GM23338 (cell line): ENCODE measurements at regions not wholly inside any gene's neighbourhood (a gene's known extent, or its start where the extent isn't known, plus 50 kb on each side); places are given as distances from the start of the nearest gene placed in this dataset.

Source experiments
- ATAC-seq: fragments of 200-7000 bp; cut with Tn5 transposase; 3 replicates; pipeline ENCODE4 v1.9.1; 2020
- DNase-seq: peaks from one replicate; pipeline ENCODE4 v3.0.0-alpha.2; 2015; ENCODE audit warnings: low spot score
- H2AFZ ChIP-seq: fragments of 200-600 bp; sonication (generic); 2 replicates; pipeline ENCODE4 v1.8.0; 2016; ENCODE audit warnings: antibody characterized with exemption, mild to moderate bottlenecking, moderate library complexity
- H3F3A ChIP-seq: fragments of 200-600 bp; sonication (generic); replicated peaks from 2 replicates; pipeline ENCODE4 v1.8.0; 2017; ENCODE audit warnings: antibody characterized with exemption, mixed run types, low read depth
- H3K27ac ChIP-seq: fragments of 200-600 bp; sonication (generic); 2 replicates; pipeline ENCODE4 v1.6.1; 2016; ENCODE audit warnings: low read depth
- H3K27me3 ChIP-seq: fragments of 200-600 bp; sonication (generic); 2 replicates; pipeline ENCODE4 v1.8.0; 2016; ENCODE audit warnings: mild to moderate bottlenecking, mixed run types, moderate library complexity; ENCODE audit not compliant: insufficient read depth
- H3K36me3 ChIP-seq: fragments of 200-600 bp; sonication (generic); 2 replicates; pipeline ENCODE4 v1.8.0; 2016; ENCODE audit warnings: mild to moderate bottlenecking; ENCODE audit not compliant: insufficient read depth
- H3K4me1 ChIP-seq: fragments of 200-600 bp; sonication (generic); 2 replicates; pipeline ENCODE4 v1.8.0; 2016; ENCODE audit warnings: mild to moderate bottlenecking, moderate library complexity; ENCODE audit not compliant: insufficient read depth
- H3K4me2 ChIP-seq: fragments of 200-600 bp; sonication (generic); 2 replicates; pipeline ENCODE4 v1.7.1; 2017; ENCODE audit warnings: mixed run types
- H3K4me3 ChIP-seq: fragments of 200-600 bp; sonication (generic); 2 replicates; pipeline ENCODE4 v1.6.1; 2016; ENCODE audit warnings: mixed run types
- H3K79me2 ChIP-seq: fragments of 200-600 bp; sonication (generic); replicated peaks from 2 replicates; pipeline ENCODE4 v1.8.0; 2017; ENCODE audit warnings: mild to moderate bottlenecking; ENCODE audit not compliant: insufficient read depth
- H3K9me2 ChIP-seq: fragments of 200-600 bp; sonication (generic); 2 replicates; pipeline ENCODE4 v1.8.0; 2017; ENCODE audit not compliant: insufficient read depth
- H4K20me1 ChIP-seq: fragments of 200-600 bp; sonication (generic); replicated peaks from 2 replicates; pipeline ENCODE4 v1.8.0; 2017; ENCODE audit warnings: mild to moderate bottlenecking; ENCODE audit not compliant: insufficient read depth
- H3K27ac Mint-ChIP-seq: 2 replicates; pipeline ENCODE4 v1.8.0; 2020; ENCODE audit warnings: inconsistent platforms, mild to moderate bottlenecking, moderate library complexity, mixed read lengths
- H3K27me3 Mint-ChIP-seq: 3 replicates; pipeline ENCODE4 v1.8.0; 2022; ENCODE audit warnings: low read depth, mild to moderate bottlenecking, moderate library complexity, mixed read lengths, inconsistent platforms; ENCODE audit not compliant: insufficient read depth, poor library complexity
- H3K36me3 Mint-ChIP-seq: 3 replicates; pipeline ENCODE4 v1.8.0; 2021; ENCODE audit warnings: low read depth, mild to moderate bottlenecking, inconsistent platforms, moderate library complexity, mixed read lengths
- H3K4me1 Mint-ChIP-seq: 3 replicates; pipeline ENCODE4 v1.8.0; 2020; ENCODE audit warnings: mild to moderate bottlenecking, inconsistent platforms, mixed read lengths
- H3K4me3 Mint-ChIP-seq: 3 replicates; pipeline ENCODE4 v1.8.0; 2021; ENCODE audit warnings: moderate library complexity, mild to moderate bottlenecking, inconsistent platforms, mixed read lengths
- H3K9me3 Mint-ChIP-seq: 3 replicates; pipeline ENCODE4 v1.8.0; 2020; ENCODE audit warnings: moderate library complexity, mild to moderate bottlenecking, inconsistent platforms, mixed read lengths
- CREB1 ChIP-seq: fragments of 250-450 bp; sonication (Bioruptor Pico); IDR thresholded peaks from 2 replicates; pipeline ENCODE4 v1.5.0; 2020; ENCODE audit warnings: low read depth, mild to moderate bottlenecking, moderate library complexity
- CTCF ChIP-seq, 2 experiments: fragments of 200-600 bp in 1 of 2; sonication (generic) in 1 of 2; conservative IDR thresholded peaks; 2 replicates each; pipeline versions ENCODE4 v1.5.1 to v1.6.1; 2016 to 2017; ENCODE audit warnings: antibody characterized with exemption in 2 of 2, low read depth in 2 of 2, mild to moderate bottlenecking in 2 of 2, moderate library complexity in 1 of 2
- ETS1 ChIP-seq: IDR thresholded peaks from 2 replicates; pipeline ENCODE4 v1.6.1; 2016; ENCODE audit warnings: antibody characterized with exemption
- EZH2 ChIP-seq: fragments of 200-600 bp; sonication (generic); IDR thresholded peaks from one replicate; pipeline ENCODE4 v1.8.0; 2017; ENCODE audit warnings: antibody characterized with exemption, mild to moderate bottlenecking, low read depth; ENCODE audit not compliant: unreplicated experiment
- EZH2phosphoT487 ChIP-seq: fragments of 200-600 bp; sonication (generic); IDR thresholded peaks from one replicate; pipeline ENCODE4 v1.8.1; 2018; ENCODE audit warnings: antibody characterized with exemption; ENCODE audit not compliant: unreplicated experiment
- JUNB ChIP-seq: IDR thresholded peaks from one replicate; pipeline ENCODE4 v1.6.1; 2016; ENCODE audit warnings: antibody characterized with exemption; ENCODE audit not compliant: unreplicated experiment
- NANOG ChIP-seq: IDR thresholded peaks from 2 replicates; pipeline ENCODE4 v1.6.1; 2016; ENCODE audit warnings: antibody characterized with exemption, borderline replicate concordance
- POLR2AphosphoS5 ChIP-seq: IDR thresholded peaks from 2 replicates; pipeline ENCODE4 v1.6.1; 2016; ENCODE audit warnings: antibody characterized with exemption, low read depth
- REST ChIP-seq: IDR thresholded peaks from one replicate; pipeline ENCODE4 v1.6.1; 2018; ENCODE audit warnings: antibody characterized with exemption; ENCODE audit not compliant: unreplicated experiment
- STAT1 ChIP-seq: IDR thresholded peaks from one replicate; pipeline ENCODE4 v1.6.1; 2016; ENCODE audit warnings: antibody characterized with exemption; ENCODE audit not compliant: unreplicated experiment
- ZNF114 ChIP-seq: fragments of 250-450 bp; sonication (Bioruptor Pico); IDR thresholded peaks from 2 replicates; pipeline ENCODE4 v1.5.0; 2020; ENCODE audit warnings: mild to moderate bottlenecking, moderate library complexity
- ZNF331 ChIP-seq: fragments of 250-450 bp; sonication (Bioruptor Pico); IDR thresholded peaks from 2 replicates; pipeline ENCODE4 v1.5.0; 2020; ENCODE audit warnings: low read depth, mild to moderate bottlenecking, moderate library complexity
- ZNF462 ChIP-seq: fragments of 250-450 bp; sonication (Bioruptor Pico); IDR thresholded peaks from 2 replicates; pipeline ENCODE4 v1.5.0; 2020; ENCODE audit warnings: mild to moderate bottlenecking, moderate library complexity

- Histone ChIP-seq H3K27me3 (no peaks in the 10 kb centered on the region), H2AFZ (no peak overlapping the region), H3K36me3 (peaks cover 10% of the 10 kb centered on the region; the same call in 1 of the 2 replicates), H3K4me3 (no peak overlapping the region), H3K4me1 (no peaks in the 10 kb centered on the region), H4K20me1 (no peaks in the 10 kb centered on the region), H3K4me2 (no peak overlapping the region), H3F3A (no peaks in the 10 kb centered on the region), H3K27ac (no peak overlapping the region), H3K79me2 (no peaks in the 10 kb centered on the region), H3K9me2 (peaks cover 9% of the 10 kb centered on the region)
- Mint-ChIP-seq H3K36me3 (peaks cover 27% of the 10 kb centered on the region), H3K27me3 (no peaks in the 10 kb centered on the region), H3K9me3 (peaks cover 31% of the 10 kb centered on the region), H3K27ac (0 out of 2 replicates have a peak overlapping the region, but pooled peaks have one; percentile 31), H3K4me1 (peaks cover 11% of the 10 kb centered on the region; the same call in 2 of the 3 replicates), H3K4me3 (no peak overlapping the region)
- ATAC-seq (no peak), DNase-seq (no peak)
- no peak for TF ChIP-seq ZNF331 (CRISPR knock-in tag)
- no peak for TF ChIP-seq EZH2phosphoT487
- no peak for TF ChIP-seq NANOG
- TF ChIP-seq ETS1, result no peak
- no peak for TF ChIP-seq ZNF462 (CRISPR knock-in tag)
- no peak for TF ChIP-seq JUNB
- no peak for TF ChIP-seq CREB1 (CRISPR knock-in tag)
- TF ChIP-seq EZH2, result no peak
- no peak for TF ChIP-seq REST
- TF ChIP-seq STAT1, result no peak
- TF ChIP-seq ZNF114, result no peak
- no peak for TF ChIP-seq POLR2AphosphoS5
- TF ChIP-seq CTCF (conservative IDR thresholded peaks at IDR 0.05; ENCODE audit: low read depth in 2 of 2), result no peak
Measured at GRCh38 chr14:61973981-61974380, 211.8 kb downstream of the SNAPC1 start.
